HG03095 (cell line): ENCODE measurements at regions not wholly inside any gene's neighbourhood (a gene's known extent, or its start where the extent isn't known, plus 50 kb on each side); places are given as distances from the start of the nearest gene placed in this dataset.

Experiments
- ATAC-seq: cut with Tn5 transposase; IDR thresholded peaks from one replicate; pipeline ENCODE4 v1.9.1; 2021; ENCODE audit warnings: moderate library complexity; ENCODE audit not compliant: unreplicated experiment

DNA sequence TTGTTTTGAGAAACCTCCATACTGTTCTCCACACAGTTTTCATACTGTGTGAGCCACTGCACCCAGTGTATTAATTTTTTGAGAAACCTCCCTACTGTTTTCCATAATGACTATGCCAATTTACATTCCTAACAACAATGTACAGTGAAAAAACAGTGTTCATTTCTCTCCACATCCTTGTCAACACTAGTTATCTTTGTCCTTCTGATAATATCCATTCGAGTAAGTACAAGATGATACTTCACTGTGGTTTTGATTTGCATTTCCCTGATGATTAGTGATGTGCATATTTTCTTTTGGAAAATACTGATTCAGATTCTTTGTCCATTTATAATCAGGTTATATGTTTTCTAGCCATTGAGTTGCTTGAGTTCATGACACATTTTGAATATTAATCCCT lies 462.0 kb downstream of the CDH11 start:
- no peak for ATAC-seq

DNA sequence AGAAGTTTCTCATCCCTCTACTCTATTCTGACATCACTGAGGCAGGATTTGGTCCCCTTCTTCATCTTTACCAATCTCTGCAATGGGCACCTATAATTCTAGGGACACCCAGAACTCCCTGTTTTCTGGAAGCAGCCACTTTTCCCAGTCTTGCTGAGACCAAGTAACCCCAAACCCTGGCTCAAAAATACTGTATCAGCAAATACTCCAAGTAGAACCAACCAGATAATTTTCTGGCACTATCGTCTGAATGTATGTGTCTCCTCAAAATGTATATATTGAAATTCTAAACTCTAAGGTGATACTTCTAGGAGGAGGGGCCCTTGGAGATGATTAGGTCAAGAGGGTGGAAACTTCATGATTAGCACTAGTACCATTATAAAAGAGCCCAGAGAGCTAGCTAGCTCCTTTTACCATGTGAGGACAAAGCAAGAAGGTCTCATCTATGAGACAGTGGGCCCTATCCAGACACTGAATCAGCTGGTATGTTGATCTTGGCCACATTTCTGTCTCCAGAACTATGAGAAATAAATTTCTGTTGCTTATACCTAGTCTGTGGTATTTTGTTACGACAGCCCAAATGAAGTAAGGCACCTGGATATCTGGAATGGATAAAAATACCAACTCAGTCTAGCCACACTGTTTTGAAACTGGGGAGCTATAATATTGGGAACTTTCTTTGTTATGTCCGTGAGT lies 464.4 kb downstream of the CDH11 start:
- no peak for ATAC-seq

DNA sequence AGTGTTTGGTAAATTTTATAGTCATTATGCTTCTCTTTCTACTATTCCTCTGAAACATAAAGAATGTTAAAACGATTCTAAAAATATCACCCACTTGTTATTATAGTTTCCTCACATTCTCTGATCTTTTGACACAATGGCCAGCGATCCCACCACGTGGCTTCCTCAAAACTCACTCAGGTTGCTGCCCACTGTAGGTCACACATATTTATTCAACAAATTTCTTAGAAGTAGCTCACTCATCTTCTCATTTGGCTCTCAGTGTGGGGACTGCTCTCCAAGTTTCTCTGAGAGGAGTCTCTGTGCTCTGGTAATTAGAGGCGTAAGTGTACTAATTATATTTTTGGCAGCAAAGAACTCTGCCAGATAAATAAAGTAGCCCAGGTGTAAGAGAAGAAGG lies 465.4 kb downstream of the CDH11 start:
- ATAC-seq, result no peak

DNA sequence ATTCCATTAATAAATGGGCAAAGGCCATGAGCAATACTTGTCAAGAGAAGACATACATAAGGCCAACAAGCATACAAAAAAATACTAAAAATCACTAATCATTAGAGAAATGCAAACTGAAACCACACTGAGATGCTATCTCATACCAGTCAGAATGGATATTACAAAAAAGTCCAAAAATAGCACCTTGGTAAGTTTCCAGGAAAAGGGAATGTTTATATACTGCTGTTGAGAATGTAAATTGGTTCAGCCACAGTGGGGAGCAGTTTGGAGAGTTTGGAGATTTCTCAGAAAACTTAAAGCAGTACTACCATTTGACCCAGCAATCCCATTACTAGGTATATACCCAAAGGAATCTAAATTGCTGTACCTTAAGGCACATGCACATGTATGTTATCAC lies 467.7 kb downstream of the CDH11 start:
- ATAC-seq, result no peak

DNA sequence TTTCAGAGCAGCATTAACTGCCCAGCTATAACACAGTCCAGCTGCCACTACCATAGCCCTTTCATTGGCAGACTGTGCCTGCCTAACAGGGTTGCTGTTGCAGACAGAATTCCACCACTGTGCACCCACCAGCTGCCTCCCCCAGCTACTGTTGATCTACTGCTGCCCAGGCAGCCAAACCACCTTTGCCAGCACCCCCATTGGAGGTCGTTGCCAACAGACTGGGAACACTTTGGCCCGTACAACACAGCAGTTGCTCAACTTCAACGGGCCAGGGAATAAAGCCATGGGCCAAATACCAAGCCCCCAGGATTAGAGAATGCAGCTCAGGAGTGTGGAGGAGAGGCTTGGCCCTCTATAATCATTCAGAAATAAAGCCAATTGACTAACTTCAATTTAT lies 473.6 kb downstream of the CDH11 start:
- ATAC-seq, result no peak

DNA sequence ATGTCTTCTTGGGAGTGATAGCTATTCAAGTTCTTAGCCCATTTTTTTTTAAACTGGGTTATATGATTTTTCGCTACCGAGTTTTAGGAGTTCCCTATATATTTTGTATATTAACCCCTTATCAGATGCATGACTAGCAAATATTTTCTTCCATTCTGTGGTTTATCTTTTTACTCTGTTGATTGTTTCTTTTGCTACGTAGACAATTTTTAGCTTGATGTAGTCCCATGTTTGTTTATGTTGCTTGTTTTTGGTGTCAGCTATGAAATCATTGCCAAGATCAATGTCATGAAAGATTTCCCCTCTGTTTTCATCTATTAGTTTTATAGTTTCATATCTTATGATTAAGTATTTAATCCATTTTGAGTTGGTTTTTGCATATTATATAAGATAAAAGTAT lies 480.5 kb downstream of the CDH11 start:
- no peak for ATAC-seq

DNA sequence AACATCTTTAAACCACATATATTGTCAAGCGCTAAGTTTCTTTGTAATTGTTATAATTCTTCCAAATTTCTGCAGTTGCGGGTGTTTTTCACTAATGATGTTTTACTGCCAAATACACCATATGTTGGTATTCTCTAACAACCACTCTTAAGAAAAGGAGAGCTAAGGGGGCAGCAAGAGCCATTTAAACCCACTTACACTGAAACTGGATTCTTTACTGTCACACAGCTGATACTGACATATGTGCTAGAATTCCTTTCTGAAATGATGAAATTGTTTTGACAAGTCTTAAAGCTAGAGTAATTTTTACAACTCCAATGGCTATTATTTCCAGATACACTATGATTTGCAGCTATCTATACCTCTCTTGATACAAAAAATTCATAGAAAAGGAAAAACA lies 483.1 kb downstream of the CDH11 start:
- no peak for ATAC-seq

DNA sequence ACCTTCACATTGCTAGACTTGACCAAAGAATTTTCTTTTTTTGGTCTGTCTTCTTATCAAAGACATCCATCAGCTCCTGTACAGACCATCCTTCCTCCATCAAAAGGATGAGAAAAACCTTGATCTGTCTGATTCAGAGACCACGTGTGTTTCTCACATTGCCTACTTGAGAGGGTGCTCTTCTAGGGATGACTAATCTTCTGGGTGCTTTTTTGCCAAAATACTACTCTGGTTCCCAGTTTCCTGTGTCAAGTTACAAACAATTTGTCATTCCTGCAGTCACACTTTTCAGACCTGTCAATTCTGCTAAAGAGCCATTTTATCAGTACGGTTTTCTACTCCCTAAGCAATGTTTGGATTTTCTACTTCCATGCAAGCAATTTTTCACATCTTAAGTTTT lies 492.2 kb downstream of the CDH11 start:
- ATAC-seq, result no peak

DNA sequence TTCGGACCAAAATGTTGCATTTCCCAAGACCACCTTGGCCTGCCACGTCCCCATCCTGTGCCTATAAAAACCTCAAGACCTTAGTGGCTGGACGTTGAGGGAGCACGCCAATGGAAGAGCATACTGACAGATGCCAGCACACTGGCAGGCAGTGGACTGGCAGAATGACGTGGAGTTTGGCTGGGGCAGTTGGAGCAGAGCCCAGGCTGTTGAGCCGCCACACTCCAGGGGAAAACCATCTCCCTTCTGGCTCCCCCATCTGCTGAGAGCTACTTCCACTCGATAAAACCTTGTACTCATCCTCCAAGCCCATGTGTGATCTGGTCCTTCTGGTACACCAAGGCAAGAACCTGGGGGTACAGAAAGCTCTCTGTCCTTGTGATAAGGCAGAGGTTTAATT lies 494.1 kb downstream of the CDH11 start:
- ATAC-seq, result no peak

DNA sequence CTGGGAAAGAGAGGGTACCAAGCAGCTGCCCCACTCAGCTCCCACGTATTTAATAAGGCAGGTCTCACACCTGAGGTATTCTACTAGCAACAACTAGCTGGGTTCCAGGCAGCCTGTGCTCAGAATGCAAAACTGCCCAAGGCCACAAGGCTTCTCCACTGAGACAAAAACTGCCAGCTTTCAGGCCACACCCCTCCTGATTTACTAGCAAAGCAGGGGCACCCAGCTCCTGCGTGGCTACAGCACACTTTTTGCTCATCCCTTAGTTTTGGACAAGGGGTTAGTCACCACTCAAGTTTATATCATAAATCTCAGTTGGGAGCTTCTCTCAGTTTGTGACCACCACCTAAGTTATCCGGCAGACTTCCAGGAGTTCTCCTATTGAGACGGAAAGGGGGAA lies 494.6 kb downstream of the CDH11 start:
- ATAC-seq, result no peak

DNA sequence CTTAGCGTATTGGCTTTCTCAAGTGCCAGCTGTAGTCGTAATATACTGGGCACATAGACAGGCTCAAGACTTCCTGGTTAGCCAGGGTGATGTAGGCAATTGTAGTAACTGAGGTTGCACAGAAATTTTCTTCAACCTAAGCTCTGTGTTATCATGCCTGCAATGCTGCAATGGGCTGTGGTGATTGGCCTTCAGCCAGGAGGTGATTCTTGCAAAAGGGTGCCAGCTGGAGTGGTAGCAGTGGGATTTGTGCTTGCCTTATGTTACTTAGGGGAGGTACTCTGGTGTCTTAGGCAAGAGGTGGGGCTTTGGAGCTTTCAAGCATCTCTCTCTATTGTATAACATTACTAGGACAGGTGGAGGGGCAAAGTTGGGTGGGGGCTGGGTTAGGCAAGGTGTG lies 495.1 kb downstream of the CDH11 start:
- ATAC-seq, result no peak

DNA sequence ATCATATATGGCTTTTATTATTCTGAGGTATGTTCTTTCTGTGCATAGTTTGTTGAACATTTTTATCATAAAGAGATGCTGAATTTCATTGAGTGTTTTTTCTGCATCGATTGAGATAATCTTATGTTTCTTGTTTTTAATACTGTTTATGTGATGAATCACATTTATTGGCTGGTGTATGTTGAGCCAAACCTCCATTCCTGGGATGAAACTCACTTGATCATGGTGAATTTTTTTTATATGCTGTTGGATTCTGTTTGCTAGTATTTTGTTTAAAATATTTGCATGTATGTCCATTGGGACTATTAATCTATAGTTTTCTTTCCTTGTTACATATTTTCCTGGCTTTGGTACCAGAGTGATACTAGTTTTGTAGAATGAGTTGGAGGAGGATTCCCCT lies 500.2 kb downstream of the CDH11 start:
- ATAC-seq, result no peak

DNA sequence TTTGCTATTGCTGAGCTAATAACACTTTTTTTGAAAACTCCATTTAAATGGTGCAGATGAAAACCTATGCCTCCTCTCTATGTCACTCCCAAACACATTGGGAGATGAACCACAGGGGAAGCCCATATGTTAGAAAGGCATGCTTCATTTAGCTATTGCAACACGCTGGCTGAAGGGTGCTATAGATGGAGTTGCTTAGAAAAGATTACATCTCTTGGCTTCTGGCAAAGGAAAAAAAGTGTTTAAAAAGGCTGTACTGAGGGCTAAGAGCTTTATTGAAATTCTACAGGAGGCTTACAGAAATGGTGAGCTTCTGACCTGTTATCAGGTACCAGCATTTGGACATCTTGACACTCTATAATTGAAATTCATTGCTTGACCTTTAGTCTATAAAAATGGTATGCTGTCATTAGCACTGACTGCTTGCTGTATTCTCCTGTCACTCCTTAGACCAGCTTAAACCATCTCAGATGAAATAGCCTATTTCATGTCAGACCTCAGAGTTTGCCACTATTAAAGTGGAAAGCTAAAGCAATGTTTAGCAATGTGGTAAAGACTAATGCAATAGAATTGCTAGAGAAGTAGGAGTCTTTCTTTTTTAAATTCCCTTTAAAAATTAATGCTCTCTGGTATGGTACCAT lies 503.9 kb downstream of the CDH11 start:
- no peak for ATAC-seq

DNA sequence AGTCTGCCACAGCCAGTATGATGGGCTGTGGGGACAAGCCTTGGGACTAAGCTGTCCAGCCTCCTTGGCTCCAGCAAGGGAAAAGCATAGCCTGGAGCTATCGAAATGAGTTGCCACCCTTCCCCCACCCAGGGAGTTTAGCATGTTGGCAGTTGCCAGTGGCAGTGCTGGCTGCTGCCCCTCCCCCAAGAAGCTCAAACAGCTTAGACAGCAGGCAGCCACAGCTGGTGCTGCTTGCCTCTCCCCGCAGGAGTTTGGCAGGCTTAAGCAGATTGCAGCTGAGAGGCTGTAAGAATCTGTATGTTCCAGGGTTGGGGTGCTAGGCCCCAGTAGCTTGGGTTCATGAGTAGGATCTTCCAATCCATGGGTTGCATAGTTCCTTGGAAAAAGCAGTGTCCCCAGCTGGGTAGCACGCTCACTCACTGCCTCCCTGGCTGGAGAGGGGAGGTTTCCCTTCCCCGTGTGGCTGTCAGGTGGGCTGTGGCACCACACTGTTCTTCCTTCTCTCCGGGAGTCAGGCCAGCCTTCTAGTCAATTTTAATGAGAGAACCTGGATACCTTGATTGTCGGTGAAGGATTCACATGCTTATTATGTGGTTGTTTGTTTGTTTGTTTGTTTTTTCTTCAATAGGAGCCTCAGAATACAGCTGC lies 506.1 kb downstream of the CDH11 start:
- no peak for ATAC-seq

DNA sequence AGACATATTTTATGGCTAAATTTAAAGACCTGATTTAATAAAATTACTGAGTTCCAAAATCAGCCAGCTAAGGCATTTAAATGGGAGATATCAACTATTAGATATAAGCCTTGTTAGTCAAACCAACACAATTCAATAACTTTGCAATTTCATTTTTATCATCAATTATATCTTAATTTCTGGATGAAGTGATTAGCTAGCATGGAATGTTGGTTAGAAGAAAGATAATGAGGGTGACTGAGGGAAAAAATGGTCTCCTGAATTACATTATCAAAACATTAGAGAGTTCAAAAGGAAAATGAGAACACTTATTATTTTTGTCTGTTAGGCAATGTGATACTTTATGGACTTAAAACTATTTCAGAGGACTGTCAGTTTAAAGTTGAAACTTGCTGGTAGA lies 525.7 kb downstream of the CDH11 start:
- no peak for ATAC-seq

DNA sequence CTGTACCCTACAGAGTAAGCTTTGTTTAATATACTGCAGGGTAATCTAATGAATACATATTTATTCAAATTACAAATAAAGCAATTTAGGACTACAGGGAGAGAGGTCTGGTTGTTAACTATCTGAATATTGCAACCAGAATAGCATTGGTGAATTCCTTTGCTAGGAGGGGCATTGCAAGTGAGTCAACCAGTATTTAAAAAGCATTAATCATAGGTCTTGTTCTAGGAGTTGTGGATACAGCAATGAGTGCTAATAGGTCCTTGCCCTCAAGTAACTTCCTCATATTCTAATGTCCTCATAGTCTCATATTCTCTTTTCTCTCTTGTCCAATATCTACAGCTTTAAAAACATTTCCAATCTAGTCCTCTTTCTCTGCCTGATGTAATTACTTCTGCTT lies 531.4 kb downstream of the CDH11 start:
- ATAC-seq, result no peak

DNA sequence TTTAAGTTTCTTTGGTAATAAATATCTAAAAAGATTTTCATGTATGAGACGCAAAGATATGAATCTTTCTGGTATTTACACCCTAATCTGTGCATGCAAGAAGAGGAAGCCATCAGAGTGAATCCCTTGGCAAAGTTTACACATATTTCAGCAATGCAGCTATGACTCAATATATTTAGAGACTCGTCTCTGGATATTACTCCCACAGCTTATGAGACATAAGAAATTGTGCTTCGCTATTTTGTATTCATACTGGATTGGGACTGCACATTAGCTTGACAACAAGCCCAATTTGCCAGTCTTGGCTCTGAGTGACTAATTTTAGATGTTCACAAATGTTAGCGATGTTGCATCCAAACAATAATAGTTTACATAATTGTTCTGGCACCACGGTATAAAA lies 532.0 kb downstream of the CDH11 start:
- ATAC-seq, result no peak

DNA sequence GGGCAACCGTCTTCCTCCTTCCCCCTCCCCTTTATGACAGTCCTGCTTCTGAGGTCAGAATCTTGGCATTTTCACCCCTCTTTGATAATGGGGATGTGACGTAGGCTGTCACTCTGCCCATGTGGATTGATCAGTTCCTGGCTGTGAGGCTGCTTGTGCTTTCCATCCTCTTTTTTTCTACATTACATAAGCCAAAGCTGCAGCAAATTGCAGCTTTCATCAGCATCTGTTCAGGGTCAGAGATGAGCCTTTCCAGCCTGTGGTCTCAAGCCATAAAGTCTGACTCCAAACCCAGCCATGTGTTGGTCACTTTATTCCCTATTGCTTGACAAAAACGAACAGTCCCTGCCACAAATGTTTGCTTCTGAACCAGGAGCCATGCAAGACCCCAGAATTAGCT lies 535.1 kb downstream of the CDH11 start:
- no peak for ATAC-seq

DNA sequence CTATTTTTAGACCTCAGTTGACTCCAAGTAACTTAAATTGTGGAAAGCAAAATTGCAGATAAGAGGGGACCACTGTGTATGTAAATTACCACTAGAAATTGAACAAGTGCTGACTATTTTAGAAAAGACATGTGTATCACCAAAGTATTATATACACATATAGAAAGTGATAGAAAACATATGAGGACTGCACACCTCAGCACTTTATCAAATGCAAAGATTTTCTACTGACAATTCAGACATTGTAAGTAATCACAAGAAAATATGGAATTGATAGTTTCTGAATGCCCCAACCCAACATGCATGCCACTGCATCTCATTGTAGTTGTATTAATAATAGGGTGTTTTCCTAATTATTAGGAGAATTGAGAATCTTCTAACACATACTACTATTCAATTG lies 536.5 kb downstream of the CDH11 start:
- ATAC-seq, result no peak

DNA sequence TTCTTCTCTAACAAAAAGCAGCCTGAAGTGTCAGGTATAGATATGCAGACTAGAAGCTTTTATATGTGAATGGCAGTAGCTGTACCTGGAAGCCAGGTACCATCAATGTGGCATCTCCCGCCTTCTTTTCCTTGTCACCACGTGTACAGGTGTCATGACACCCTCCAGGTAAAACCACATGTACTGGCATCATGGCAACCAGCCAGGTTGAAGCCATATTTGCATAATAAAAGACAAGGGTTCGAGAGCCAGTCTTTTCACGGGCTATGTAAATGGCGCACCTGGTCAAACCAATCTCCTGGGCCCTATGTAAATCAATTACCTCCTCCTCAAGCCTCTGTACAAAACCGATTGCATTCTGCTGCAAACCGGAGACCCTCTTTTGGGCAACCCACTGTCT lies 541.3 kb downstream of the CDH11 start:
- no peak for ATAC-seq

DNA sequence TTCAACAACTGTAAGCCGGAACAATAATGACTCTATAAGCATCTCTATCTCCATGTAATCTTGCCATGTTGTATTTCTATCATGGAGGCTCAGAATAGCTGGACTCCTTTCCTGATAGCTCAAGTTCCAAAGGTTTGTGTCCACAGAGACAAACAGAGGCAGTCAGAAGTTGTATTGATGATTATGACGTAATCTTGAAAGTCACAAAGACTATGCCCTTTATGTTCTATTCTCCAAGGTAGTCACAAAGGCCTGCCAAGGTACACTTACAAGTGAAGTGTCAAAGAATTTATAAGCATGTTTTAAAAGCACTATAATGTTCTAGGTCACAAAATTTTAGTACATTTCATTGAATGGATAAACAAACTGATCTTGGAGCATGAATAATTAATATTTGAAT lies 542.2 kb downstream of the CDH11 start:
- ATAC-seq, result no peak

DNA sequence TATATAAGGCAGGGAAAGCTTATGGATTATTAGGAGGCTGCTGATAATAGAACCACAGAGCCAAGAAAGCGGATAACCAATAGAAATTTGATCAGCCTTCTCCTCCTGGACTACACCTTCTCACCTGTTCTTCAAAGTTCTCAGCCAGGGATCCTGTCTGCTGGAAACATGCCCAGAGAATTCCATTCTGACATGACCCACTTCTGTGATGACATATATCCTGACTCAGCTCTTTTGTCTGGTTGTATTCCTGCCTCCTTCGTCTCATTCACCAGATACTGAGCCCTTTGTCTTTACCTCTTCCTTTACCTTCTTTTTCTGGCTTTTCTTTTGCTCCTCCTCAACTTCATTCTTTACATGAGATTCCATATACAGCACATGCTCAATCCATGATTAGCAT lies 576.1 kb downstream of the CDH11 start:
- ATAC-seq, result no peak

DNA sequence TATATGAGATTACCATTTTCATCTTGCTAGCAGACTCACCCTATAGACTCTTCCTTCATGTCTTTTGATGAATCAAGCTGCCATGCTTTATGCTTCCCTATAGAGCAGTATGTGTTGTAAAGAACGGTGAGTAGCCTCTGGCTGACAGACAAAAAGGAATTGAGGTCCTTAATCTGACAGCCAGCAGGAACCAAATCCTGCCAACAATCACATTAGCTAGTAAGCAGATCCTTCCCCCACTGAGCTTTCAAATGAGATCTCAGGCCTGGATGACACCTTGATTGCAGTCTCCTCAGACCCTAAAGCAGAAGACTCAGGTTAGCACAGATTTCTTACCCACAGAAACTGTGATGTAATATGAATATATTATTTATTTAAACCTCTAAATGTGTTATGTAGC lies 577.0 kb downstream of the CDH11 start:
- no peak for ATAC-seq
